HEK293 (cell line): ENCODE measurements at regions not wholly inside any gene's neighbourhood (a gene's known extent, or its start where the extent isn't known, plus 50 kb on each side); places are given as distances from the start of the nearest gene placed in this dataset.

ENCODE experiments used
- CTCF ChIA-PET: fragments of 350-600 bp; formaldehyde crosslinking; extraction: SDS; loops from one replicate; lab custom pipeline; 2021; ENCODE audit warnings: antibody characterized with exemption; lab: Yijun Ruan, JAX
- POLR2A ChIA-PET: fragments of 300-600 bp; formaldehyde crosslinking; extraction: SDS; loops from one replicate; lab custom pipeline; 2020; ENCODE audit warnings: antibody characterized with exemption, inconsistent platforms; lab: Yijun Ruan, JAX
- H3K27ac ChIP-seq: fragments of 200-500 bp; sonication (Bioruptor generic); 2 replicates; pipeline ENCODE4 v1.5.1; 2014; ENCODE audit warnings: low read depth, low read length, control low read depth, inconsistent platforms; ENCODE audit errors: extremely low read depth
- H3K36me3 ChIP-seq, 2 experiments: fragments of 200-500 bp in 1 of 2; sonication (Bioruptor generic) in 1 of 2; 1 replicate in 1 of 2; 2 replicates in 1 of 2; pipeline ENCODE4 v1.5.1; 2014 to 2017; ENCODE audit warnings: inconsistent platforms in 2 of 2, low read length in 2 of 2; ENCODE audit not compliant: control insufficient read depth in 2 of 2, insufficient read depth in 1 of 2
- H3K4me1 ChIP-seq: fragments of 200-500 bp; sonication (Bioruptor generic); 2 replicates; pipeline ENCODE4 v1.5.1; 2014; ENCODE audit warnings: mild to moderate bottlenecking, low read length, inconsistent platforms; ENCODE audit not compliant: control insufficient read depth, insufficient read depth
- H3K4me3 ChIP-seq: 2 replicates; pipeline ENCODE4 v1.5.1; 2011; ENCODE audit warnings: low read depth, mild to moderate bottlenecking, control low read depth, low read length, moderate library complexity
- H3K9me3 ChIP-seq: fragments of 200-500 bp; sonication (Bioruptor generic); 2 replicates; pipeline ENCODE4 v1.5.1; 2014; ENCODE audit warnings: low read depth, low read length, inconsistent platforms; ENCODE audit not compliant: control insufficient read depth, insufficient read depth
- FEZF1 ChIP-seq: fragments of 450-650 bp; formaldehyde crosslinking; IDR thresholded peaks from 2 replicates; pipeline ENCODE4 v1.5.1; 2016; ENCODE audit warnings: missing biosample characterization, missing genetic modification characterization
- GLIS1 ChIP-seq: fragments of 450-650 bp; formaldehyde crosslinking; IDR thresholded peaks from 2 replicates; pipeline ENCODE4 v1.5.1; 2016; ENCODE audit warnings: missing biosample characterization, missing genetic modification characterization
- MYNN ChIP-seq: fragments of 450-650 bp; formaldehyde crosslinking; IDR thresholded peaks from 2 replicates; pipeline ENCODE4 v1.5.1; 2016; ENCODE audit warnings: missing biosample characterization, missing genetic modification characterization, borderline replicate concordance
- SCRT2 ChIP-seq: fragments of 450-650 bp; formaldehyde crosslinking; IDR thresholded peaks from 2 replicates; pipeline ENCODE4 v1.5.1; 2016; ENCODE audit warnings: missing biosample characterization, missing genetic modification characterization
- SETDB1 ChIP-seq: IDR thresholded peaks from one replicate; pipeline ENCODE4 v1.6.1; 2017; ENCODE audit warnings: mild to moderate bottlenecking, low read length, moderate library complexity, mixed read lengths; ENCODE audit not compliant: insufficient read length
- TSHZ1 ChIP-seq: fragments of 450-650 bp; formaldehyde crosslinking; IDR thresholded peaks from 2 replicates; pipeline ENCODE4 v1.5.1; 2016; ENCODE audit warnings: missing biosample characterization, missing genetic modification characterization, borderline replicate concordance
- WT1 ChIP-seq: fragments of 450-650 bp; formaldehyde crosslinking; IDR thresholded peaks from 2 replicates; pipeline ENCODE4 v1.5.1; 2016; ENCODE audit warnings: missing biosample characterization, missing genetic modification characterization
- ZBTB1 ChIP-seq: fragments of 450-650 bp; formaldehyde crosslinking; IDR thresholded peaks from 2 replicates; pipeline ENCODE4 v1.5.1; 2016; ENCODE audit warnings: missing biosample characterization, missing genetic modification characterization
- ZBTB21 ChIP-seq: fragments of 450-650 bp; formaldehyde crosslinking; IDR thresholded peaks from 2 replicates; pipeline ENCODE4 v1.5.1; 2017; ENCODE audit warnings: missing biosample characterization, missing genetic modification characterization
- ZBTB26 ChIP-seq: fragments of 450-650 bp; formaldehyde crosslinking; optimal IDR thresholded peaks from 2 replicates; pipeline ENCODE3; 2016; ENCODE audit warnings: missing biosample characterization, mild to moderate bottlenecking, missing genetic modification characterization
- ZBTB48 ChIP-seq: fragments of 450-650 bp; formaldehyde crosslinking; IDR thresholded peaks from 2 replicates; pipeline ENCODE4 v1.5.1; 2016; ENCODE audit warnings: missing biosample characterization, missing genetic modification characterization
- ZNF132 ChIP-seq: fragments of 450-650 bp; formaldehyde crosslinking; IDR thresholded peaks from 2 replicates; pipeline ENCODE4 v1.5.1; 2017; ENCODE audit warnings: missing biosample characterization, missing genetic modification characterization, borderline replicate concordance
- ZNF140 ChIP-seq: fragments of 450-650 bp; formaldehyde crosslinking; IDR thresholded peaks from 2 replicates; pipeline ENCODE4 v1.5.1; 2016; ENCODE audit warnings: missing biosample characterization, missing genetic modification characterization
- ZNF174 ChIP-seq: fragments of 450-650 bp; formaldehyde crosslinking; IDR thresholded peaks from 2 replicates; pipeline ENCODE4 v1.5.0; 2017; ENCODE audit warnings: missing biosample characterization, mild to moderate bottlenecking, missing genetic modification characterization
- ZNF214 ChIP-seq: fragments of 450-650 bp; formaldehyde crosslinking; IDR thresholded peaks from 2 replicates; pipeline ENCODE4 v1.5.1; 2017; ENCODE audit warnings: missing biosample characterization, mild to moderate bottlenecking, missing genetic modification characterization, borderline replicate concordance
- ZNF335 ChIP-seq: fragments of 450-650 bp; formaldehyde crosslinking; conservative IDR thresholded peaks from 2 replicates; pipeline ENCODE4 v1.5.1; 2016; ENCODE audit warnings: missing biosample characterization, missing genetic modification characterization
- ZNF350 ChIP-seq: fragments of 450-650 bp; formaldehyde crosslinking; IDR thresholded peaks from 2 replicates; pipeline ENCODE4 v1.5.0; 2017; ENCODE audit warnings: missing biosample characterization, mild to moderate bottlenecking, missing genetic modification characterization
- ZNF529 ChIP-seq: fragments of 450-650 bp; formaldehyde crosslinking; IDR thresholded peaks from 2 replicates; pipeline ENCODE4 v1.5.1; 2017; ENCODE audit warnings: missing genetic modification characterization, missing biosample characterization; ENCODE audit not compliant: insufficient replicate concordance
- ZNF580 ChIP-seq: fragments of 450-650 bp; formaldehyde crosslinking; IDR thresholded peaks from 2 replicates; pipeline ENCODE4 v1.5.1; 2016; ENCODE audit warnings: missing biosample characterization, missing genetic modification characterization
- ZNF645 ChIP-seq: fragments of 450-650 bp; formaldehyde crosslinking; IDR thresholded peaks from 2 replicates; pipeline ENCODE4; 2016; ENCODE audit warnings: missing biosample characterization, missing genetic modification characterization
- ZNF658 ChIP-seq: fragments of 450-650 bp; formaldehyde crosslinking; IDR thresholded peaks from 2 replicates; pipeline ENCODE4; 2016; ENCODE audit warnings: missing biosample characterization, missing genetic modification characterization
- ZNF677 ChIP-seq: fragments of 450-650 bp; IDR thresholded peaks from 2 replicates; pipeline ENCODE4 v1.5.0; 2018; ENCODE audit warnings: missing biosample characterization, mild to moderate bottlenecking, missing genetic modification characterization, moderate library complexity
- ZNF701 ChIP-seq: fragments of 450-650 bp; formaldehyde crosslinking; IDR thresholded peaks from 2 replicates; pipeline ENCODE4 v1.5.1; 2016; ENCODE audit warnings: missing biosample characterization, missing genetic modification characterization
- ZNF707 ChIP-seq: fragments of 450-650 bp; formaldehyde crosslinking; IDR thresholded peaks from 2 replicates; pipeline ENCODE4 v1.5.1; 2016; ENCODE audit warnings: missing biosample characterization, missing genetic modification characterization
- ZNF747 ChIP-seq: fragments of 450-650 bp; formaldehyde crosslinking; IDR thresholded peaks from 2 replicates; pipeline ENCODE4 v1.5.1; 2016; ENCODE audit warnings: missing biosample characterization, missing genetic modification characterization
- ZNF776 ChIP-seq: fragments of 450-650 bp; formaldehyde crosslinking; IDR thresholded peaks from 2 replicates; pipeline ENCODE4 v1.5.0; 2017; ENCODE audit warnings: missing biosample characterization, missing genetic modification characterization, borderline replicate concordance
- ZNF791 ChIP-seq: fragments of 450-650 bp; formaldehyde crosslinking; IDR thresholded peaks from 2 replicates; pipeline ENCODE4 v1.5.1; 2016; ENCODE audit warnings: missing biosample characterization, missing genetic modification characterization

- CTCF ChIA-PET: interaction anchor here (0.6 to 1.0 kb wide), 3 partner anchors 51 to 549 kb away, joined by 4 to 5 read pairs (median 4); no protein-coding TSS in a partner anchor
- POLR2A ChIA-PET: no interaction called here
- Histone ChIP-seq H3K4me3 (no peak overlapping the region), H3K27ac (no peak overlapping the region), H3K4me1 (peaks cover 17% of the 10 kb centered on the region; the same call in 1 of the 2 replicates), H3K36me3 (no peaks in the 10 kb centered on the region), H3K9me3 (no peaks in the 10 kb centered on the region)
- TF ChIP-seq ZNF350 (tag by site-specific recombination) (no peak), SCRT2 (peak; percentile 53)
These were observed 168.6 kb upstream of the GRK3 start for GRCh38 chr22:25395915-25396314.

- POLR2A ChIA-PET: no interaction called here
- Histone ChIP-seq H3K27ac (no peak overlapping the region), H3K36me3 (no peaks in the 10 kb centered on the region), H3K9me3 (no peaks in the 10 kb centered on the region), H3K4me3 (no peak overlapping the region), H3K4me1 (peaks cover 20% of the 10 kb centered on the region)
- CTCF ChIA-PET: no interaction called here
- TF ChIP-seq ZNF791 (tag by site-specific recombination) (no peak), GLIS1 (tag by site-specific recombination) (no peak), ZBTB48 (tag by site-specific recombination) (no peak), ZNF214 (tag by site-specific recombination) (no peak), ZBTB26 (no peak), ZNF132 (tag by site-specific recombination) (no peak), SETDB1 (no peak), ZNF645 (tag by site-specific recombination) (no peak), ZNF174 (no peak)
These were observed 167.8 kb upstream of the GRK3 start for GRCh38 chr22:25396615-25397200.

GRCh38 chr22:25397616-25398015 is 166.9 kb upstream of the GRK3 start:
- peaks cover 20% of the 10 kb centered on the region for H3K4me1 ChIP-seq
- CTCF ChIA-PET: no interaction called here
- TF ChIP-seq ZNF707 (tag by site-specific recombination) (no peak), SCRT2 (no peak), ZNF791 (tag by site-specific recombination) (no peak), ZNF580 (tag by site-specific recombination) (no peak), ZNF529 (no peak), ZBTB21 (no peak), FEZF1 (no peak), ZNF658 (no peak), ZNF701 (no peak), ZNF335 (no peak), WT1 (no peak), ZNF677 (tag by site-specific recombination) (no peak), ZNF140 (tag by site-specific recombination) (no peak), TSHZ1 (tag by site-specific recombination) (no peak), MYNN (tag by site-specific recombination) (no peak), ZBTB1 (tag by site-specific recombination) (no peak), ZNF747 (no peak), ZNF776 (tag by site-specific recombination) (no peak)

More at GRCh38 chr22:25397616-25398015, 166.9 kb upstream of the GRK3 start:
- Histone ChIP-seq H3K4me3 (no peak overlapping the region), H3K36me3 (no peaks in the 10 kb centered on the region), H3K9me3 (no peaks in the 10 kb centered on the region), H3K27ac (no peak overlapping the region)
- POLR2A ChIA-PET: no interaction called here
